ENCODE measurements at regions not wholly inside any gene's neighbourhood (a gene's known extent, or its start where the extent isn't known, plus 50 kb on each side); places are given as distances from the start of the nearest gene placed in this dataset.

DNA sequence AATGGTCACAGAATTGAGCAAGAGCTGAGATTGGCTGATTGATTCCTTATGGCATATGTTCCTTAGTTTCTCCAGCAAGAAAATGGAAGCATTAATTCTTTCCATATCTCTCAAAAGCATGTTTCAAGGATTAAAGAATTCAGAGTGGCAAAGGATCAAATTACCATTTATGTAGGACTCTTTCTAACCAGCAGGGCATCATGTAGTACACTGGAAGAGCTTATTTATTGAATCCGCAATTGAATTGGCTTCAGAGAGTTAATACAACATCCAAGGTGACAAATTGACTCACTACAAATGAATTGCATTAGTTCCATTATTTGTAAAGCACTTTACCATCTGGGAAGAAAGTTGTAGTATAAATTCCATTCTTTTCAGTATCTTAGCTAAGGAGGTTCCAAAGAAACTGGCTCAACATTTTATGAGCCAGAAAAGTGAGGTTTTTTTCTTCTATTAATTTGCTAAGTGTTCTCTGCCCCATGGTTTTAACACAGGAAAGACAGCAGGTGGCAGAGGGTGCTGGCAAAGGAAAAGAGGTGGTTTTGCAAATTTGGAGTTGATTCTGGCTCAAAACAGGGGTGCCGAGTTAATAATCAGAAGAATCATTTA lies 409.9 kb downstream of the MTX2 start:
- DNase-seq (ENCODE audit: low read depth in 2 of 2): no peak

DNA sequence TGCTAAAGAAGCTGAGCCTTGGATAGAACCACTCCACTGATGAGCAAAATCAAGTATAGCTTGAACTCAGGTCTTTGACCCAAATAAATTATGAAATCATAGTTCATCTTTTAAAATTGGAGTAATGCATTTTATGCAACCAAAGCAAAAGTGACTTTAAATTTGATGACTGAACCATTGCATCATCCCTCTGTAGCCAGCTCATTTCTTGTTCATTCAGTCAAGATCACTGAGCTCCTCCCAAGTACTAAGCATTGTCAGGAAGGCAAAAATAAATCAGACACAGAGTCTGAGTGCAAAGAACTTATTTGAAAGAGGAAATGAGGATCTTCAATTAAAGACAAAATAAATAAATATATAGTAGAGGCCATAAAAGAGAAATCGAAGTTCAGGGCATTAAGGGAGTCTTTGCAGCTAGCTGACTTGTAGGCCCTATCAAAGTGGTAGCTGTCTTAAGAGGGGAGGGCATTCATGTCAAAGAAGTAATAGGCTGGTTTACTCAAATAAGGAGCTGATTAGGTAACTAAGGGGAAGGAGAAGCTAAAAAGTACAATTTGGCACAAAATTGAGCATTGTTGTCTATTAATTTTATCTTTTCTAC lies 411.8 kb downstream of the MTX2 start:
- DNase-seq (ENCODE audit: low read depth in 2 of 2): no peak

DNA sequence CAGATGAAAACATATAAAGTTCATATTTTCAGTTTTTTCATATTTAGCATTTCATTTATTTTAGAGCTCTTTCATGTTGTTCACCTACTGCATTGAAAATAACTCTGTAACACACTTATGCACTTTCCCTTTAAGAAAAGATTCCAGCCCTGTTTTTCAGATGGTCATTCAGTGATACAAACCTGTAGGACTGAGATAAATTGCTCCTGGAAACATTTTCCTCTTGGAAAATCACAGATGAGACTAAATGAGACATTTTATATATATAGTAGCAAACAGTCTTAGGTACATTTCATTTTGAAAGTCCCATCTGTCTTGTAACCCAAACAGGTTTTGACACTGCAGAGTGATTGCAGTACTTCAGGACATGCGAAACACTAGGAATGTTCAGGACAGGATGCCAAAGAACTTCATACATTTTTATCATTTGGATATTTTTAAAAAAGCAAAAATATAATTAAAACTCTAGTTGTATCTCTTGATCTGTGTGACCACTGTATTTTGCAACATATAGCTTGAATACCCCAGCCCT lies 412.4 kb downstream of the MTX2 start:
- DNase-seq (ENCODE audit: low read depth in 2 of 2): no peak

DNA sequence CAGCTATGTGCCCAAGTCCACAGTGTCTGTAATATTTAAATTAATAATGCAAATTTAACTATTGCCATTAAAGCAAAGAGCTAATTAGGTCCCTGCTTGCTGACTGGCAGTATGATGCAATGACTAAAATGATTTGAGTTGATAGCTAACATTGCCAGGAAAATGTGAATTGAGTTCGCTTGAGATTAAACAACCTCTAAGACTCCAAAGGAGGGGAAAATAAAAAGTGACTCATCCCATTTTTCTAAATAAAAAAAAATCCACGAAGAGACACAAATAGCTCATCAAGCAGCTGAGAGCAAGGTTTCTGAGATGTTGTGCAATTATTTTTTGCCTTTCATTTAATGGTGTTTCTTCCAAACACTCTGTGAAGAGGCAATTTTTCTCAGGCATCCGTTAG lies 413.0 kb downstream of the MTX2 start:
- no peak for DNase-seq (ENCODE audit: low read depth in 2 of 2)

DNA sequence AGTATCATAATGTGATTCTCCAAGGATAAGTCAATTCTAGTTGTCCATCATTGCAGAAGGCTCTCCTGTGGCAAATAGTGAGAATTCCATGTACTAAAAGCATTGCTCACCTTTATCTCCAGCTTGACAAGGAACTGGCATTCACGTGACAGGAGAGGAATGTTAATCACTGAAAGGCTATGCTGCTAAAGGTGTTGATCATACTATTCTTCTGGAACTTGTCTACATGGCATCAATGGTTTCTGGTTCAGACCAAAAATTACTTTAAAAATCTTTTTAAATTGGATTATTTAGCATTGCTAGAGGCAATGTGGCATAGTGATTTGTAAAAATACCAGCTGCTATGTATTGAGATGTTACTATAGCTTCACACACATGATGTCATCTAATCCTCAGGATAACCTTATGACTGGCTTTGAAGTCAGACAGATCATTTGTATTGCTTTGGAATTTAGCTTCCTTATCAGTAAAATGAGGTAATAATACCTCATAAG lies 414.4 kb downstream of the MTX2 start:
- no peak for DNase-seq (ENCODE audit: low read depth in 2 of 2)

DNA sequence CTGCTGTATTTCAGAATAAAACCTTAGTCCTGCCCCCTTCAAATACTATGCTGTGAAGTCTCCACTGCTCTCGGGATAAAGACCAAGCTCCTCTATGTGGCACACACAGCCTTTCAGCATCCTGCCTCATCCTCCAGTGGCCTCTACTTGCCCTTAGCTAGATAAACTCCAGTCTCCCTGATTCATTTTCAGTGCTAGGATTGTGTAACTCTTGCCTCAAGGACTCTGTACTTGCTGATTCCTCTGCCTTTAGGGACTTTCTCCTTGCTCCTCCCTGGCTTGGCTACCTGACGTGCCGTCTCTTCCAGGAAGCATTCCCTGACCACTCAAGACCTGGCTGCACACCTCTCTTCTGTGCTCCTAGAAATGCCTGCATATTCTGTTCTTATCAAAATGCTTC lies 416.7 kb downstream of the MTX2 start:
- no peak for DNase-seq (ENCODE audit: low read depth in 2 of 2)

DNA sequence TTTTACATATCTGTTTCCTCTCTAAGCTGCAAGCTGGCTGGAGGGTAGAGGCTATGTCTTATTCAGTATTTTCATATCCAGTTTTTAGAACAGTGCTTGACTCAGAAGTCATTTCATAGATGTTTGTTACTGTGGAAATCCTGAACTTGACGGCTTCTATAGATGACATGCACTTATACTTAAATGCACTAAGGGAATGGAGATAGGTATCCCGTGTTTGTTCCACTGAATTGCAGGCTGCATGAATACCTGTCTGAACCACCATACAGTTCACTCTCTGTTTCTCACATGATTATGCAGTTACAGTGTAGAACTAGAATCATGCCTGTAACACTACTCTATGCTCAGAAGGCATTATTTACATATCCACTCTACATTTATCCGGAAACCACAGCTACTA lies 417.1 kb downstream of the MTX2 start:
- no peak for DNase-seq (ENCODE audit: low read depth in 2 of 2)

DNA sequence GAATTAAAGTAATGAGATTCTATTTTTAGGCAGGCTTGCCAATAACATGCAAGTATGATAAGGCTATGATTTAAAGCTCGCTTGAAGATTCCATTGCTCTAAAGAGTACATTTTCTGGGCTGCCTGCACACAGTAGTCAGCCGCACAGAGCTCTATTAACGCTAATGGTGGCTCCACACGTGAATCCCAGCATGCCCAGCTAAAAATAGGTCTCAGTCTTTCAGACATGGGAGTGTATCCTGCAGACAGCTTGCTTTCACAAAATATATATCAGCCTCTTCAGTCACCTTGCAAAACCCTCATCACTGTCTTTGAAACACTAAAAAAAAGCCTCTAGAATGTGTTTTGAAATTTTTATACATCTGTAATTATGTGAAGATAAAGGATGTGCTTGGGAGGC lies 418.1 kb downstream of the MTX2 start:
- DNase-seq (ENCODE audit: low read depth in 2 of 2): no peak

DNA sequence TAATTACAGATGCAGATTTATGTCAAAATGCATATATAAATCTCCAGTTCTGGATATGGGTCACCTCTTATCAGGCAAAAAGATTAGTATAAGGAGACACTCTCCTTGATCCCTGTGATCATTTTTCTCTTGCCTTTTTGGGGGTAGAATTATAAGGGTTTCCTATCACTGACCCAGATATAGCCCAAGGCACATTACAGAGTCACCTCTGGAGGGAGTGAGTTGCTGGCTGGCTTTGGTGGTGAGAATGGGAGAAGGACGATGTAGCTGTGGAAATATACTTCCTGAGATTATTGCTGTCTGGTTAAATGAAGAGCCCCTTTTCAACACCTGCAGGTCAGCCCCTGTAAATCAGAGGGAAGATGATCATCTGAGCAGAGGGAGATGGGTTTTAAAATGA lies 418.7 kb downstream of the MTX2 start:
- DNase-seq (ENCODE audit: low read depth in 2 of 2): no peak

DNA sequence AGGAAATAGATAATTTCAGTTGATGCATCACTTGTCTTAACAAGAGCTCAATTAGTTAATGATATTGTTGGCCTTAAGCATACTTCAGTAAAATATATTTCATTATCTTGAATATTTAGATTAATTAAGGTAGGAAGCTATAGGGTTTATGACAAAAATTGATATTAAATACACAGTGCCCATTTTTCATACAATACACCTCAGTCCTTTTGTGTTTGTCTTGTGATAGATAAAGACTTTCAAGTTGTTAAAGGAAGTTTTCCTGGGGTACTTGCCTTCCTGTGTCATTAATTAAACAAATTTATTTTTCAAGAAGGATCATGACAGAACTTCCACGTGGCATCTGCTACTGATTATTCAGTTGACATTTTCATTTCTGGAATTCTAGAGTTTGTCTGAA lies 420.5 kb downstream of the MTX2 start:
- no peak for DNase-seq (ENCODE audit: low read depth in 2 of 2)

DNA sequence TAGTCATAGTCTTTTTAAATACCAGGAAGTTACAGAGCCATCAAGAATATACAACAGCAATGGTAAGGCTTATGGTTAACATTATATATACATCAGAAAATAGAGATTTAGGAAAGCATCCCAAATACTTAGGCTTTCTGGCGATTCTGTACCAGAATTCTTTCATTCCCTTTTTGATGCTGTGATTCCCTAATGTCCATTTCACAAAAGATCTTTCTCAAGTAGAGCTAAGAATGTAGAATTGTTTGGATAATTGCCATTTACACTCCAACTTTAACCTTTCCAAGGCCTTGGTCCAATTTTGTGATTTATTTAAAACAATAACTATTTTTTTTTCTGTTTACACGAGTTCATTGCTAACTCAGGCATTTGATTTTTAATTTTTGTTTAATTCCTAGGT lies 422.2 kb downstream of the MTX2 start:
- DNase-seq (ENCODE audit: low read depth in 2 of 2): no peak

DNA sequence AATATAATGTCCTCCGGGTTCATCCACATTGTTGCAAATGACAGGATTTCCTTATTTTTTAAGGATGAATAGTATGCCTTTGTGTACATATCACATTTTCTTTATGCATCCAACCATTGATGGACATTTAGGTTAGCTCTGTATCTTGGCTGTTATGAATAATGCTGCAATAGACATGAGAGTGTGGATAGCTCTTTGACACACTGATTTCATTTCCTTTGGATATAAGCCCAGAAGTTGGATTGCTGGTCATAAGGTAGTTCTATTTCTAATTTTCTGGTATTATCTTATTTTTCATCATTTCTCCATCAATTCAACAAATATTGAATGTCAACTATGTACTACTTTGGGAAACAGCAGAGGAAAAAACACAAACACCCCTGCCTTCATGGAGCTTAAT lies 423.3 kb downstream of the MTX2 start:
- DNase-seq (ENCODE audit: low read depth in 2 of 2): no peak

DNA sequence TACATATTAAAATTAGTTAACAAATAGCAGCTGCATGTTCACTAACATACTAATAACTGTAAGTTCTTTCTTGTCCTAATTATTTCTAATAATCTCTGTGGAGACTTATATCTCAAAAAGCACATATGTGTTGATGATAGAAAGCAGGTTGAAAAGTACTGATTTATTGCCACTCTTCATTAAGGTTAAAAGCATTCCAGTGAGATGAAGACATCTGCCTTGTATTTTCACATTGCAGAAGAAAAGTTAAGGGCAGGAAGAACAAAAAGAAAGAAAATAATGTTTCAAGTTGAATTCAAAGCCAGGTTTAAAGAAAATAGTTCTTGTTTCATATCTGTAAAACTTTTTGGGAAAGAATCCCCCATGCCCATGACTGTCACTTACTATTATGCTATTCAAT lies 429.9 kb downstream of the MTX2 start:
- DNase-seq (ENCODE audit: low read depth in 2 of 2): no peak

DNA sequence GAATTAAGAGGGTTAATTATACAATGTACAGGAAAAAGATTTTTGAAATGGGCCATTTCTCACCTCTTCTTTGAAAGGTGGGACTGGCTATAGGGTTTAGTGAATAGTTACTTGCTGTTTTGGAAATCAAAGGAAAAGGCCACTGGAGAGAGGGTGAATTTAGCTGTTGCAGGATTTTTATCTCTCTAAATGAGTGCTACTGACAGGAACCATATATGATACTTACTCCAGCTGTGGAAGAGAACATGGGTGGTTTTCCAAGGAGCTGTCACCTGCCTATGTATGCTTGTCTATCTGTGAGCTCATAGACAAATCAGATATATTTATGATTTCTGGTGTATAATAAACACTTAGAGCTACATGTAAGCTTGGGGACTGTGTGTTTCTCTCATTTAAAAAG lies 430.4 kb downstream of the MTX2 start:
- no peak for DNase-seq (ENCODE audit: low read depth in 2 of 2)

DNA sequence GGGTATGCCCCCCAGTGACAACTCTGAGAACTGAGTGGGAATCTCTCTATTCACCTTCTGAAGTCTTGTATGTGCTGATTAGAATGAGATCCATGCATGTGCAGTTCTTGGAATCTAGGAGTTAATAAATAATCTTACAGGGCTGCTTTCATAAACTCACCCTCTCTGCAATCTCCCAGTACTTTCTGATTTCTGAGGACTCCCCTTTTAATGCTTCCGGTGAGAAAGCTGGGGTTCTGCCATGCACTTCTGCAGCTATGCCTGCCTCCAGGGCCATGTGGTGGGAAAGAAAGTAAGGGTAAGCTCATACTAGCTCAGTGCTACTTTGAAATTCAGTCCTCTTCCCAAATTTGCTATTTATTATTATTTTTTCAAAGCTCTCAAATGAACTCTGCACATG lies 432.9 kb downstream of the MTX2 start:
- no peak for DNase-seq (ENCODE audit: low read depth in 2 of 2)

DNA sequence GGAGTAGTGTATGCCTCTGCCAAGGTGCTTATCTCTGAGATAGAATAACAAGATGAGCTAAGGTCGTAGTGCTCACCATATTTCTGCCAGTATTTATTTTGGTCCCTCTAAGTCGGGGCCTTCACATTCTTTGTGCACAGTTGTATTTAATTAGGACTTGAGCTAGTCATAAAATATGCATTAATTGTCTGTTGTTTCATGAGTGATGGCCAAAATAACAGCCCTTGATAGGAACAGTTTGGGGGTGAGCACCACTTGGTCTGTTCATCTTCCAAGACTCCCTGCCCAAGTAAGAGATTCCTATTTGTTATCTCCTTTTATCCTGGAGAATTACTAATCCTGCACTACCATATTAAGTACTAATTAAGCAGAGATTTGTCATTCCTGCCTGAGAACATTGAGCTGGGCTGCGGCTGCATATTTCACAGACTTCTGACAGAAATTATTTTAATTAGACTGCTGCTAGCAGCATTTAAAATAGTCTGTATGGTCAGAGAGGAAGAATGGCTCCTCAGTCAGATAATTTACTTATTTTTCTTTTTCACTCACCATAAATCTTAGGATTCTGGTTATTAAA lies 435.1 kb downstream of the MTX2 start:
- no peak for DNase-seq (ENCODE audit: low read depth in 2 of 2)

DNA sequence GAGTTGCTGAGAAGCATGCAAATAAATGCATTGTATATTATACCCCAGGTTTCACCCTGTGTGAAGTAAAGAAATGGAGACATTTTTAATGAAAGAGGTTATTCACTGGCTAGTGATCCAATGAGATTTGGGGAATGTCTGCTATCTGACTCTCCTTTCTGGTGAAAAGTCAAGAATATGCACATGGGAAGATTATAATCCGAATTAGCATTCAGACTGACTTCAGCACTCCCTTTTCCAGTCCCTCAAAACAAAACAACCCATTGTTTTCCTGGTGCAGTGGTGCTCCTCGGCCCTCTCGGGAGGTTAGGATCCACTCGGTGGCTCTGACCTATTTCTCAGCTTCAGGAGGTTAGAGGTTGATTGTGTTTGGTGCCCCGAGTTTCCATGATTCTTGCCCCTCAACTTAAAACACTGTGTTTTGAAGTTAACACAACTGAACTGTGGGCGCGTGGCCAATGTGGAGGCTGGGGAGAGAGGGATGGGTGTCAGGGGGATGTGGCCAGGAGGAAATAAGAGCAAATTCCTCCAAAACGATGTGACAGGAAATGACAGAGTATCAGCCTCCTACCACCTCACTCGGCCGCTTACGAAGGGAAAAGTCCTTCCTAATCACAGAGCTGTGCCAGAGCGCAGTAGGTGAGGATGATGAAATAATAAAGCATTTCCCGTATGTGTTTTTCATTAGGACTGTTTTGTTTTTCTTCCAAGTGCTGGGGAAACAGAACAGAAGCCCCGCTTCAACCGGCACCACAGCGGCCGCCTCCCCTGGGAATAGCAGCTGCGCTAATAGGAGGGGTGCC lies 440.1 kb downstream of the MTX2 start:
- no peak for DNase-seq (ENCODE audit: low read depth in 2 of 2)

DNA sequence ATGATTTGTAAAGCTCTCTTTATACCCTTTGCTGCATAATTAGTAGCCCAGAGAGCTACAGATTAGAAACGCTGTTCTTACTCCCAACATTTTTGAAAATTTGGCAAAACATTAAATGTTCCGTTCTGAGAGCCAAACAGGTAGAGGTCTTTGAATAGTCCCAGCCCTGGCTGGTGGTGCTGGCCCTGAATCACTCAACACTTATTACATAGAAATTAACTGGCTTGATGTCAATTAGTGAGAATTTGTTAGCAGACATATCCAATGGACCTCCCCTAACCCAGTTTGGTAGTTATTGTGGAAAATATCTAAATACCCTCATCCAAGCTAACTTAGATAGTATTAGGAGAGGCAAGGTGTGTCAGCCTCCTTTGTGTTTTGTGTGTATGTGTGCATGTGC lies 440.7 kb downstream of the MTX2 start:
- DNase-seq (ENCODE audit: low read depth in 2 of 2): no peak

DNA sequence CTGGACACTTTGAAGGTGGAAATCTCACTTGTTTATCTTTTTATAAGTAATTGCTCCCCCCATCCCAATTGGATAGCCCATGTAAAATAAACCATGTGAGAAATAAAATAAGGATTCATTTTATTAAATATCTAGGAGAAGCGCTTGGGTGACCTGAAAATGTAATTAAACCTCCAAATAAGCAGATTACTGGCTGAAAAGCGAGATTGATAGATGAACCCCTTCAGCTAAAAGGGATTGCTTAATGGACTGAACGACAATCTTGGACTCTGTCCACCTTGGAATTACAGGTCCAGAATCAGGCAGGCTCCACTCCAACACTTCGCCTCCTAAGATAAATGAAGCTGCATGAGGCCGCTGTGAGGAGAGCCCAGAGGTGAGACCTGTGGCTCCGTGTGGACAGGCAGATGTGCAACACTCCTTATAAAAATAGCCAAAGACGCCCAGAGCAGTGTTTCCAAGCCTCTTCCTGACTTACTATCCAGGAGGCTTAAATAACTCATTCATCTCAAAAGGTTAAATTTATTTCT lies 441.5 kb downstream of the MTX2 start:
- no peak for DNase-seq (ENCODE audit: low read depth in 2 of 2)

DNA sequence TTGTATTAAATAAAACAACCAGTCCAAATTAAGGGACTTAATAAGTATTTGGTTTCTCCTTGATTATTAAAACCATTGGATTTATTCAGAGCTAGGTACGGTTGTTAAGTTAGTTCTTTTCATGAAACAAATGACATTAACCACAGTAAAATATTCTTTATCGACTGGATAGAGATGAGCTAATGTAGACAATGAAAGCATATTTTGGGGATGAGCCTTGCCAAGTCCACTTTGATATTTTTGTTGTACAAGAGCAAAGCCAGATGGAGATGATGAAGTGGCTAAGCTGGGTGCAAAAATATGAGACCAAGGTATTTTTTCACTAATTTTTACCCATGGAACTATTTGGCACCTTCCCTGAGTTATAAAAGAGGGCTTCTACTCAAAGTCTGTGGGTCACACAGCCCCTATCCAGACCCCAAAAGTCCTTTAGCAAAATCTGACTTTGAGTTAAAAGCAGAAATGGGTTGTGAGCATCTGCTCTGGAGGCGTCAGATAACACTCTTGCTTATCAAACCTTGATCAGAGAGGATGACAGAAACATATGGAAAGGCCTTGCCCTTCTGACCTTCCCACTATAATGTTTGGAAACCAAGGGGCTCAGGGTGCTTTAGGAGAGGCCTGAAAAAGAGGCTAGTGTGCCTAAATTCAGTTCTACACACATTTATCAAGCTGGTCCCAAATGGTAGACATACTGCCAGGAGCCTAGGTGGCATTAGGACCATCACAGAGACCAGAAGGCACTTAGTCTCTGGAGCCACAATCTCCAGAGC lies 456.8 kb downstream of the MTX2 start:
- no peak for DNase-seq (ENCODE audit: low read depth in 2 of 2)

DNA sequence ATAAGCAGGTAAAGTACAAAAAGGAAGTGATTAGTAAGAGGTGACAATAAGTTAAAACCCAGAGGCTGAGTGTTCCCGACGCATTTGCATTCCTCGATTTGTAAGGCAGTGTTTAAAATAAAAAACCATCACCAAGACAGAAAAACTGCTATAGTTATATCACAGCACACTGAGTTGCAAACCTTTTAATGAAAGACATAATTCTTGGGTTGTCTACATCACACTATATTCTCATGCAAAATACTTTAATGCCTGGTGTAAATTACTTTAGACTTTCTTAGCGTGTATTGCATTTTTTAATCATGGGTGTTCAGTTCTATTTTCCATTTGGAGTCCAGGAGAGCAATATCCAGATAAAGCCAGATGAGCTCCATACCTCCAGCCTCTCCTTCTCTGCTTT lies 458.5 kb downstream of the MTX2 start:
- no peak for DNase-seq (ENCODE audit: low read depth in 2 of 2)

Measured in stimulated activated CD4-positive, alpha-beta T cell treated with anti-CD3 and anti-CD28 coated beads, Interleukin-12 subunit alpha, Interleukin-12 subunit beta, amount 100 ng/mL, for 24 hours (primary cell).